GM19372 (cell line): ENCODE measurements at regions not wholly inside any gene's neighbourhood (a gene's known extent, or its start where the extent isn't known, plus 50 kb on each side); places are given as distances from the start of the nearest gene placed in this dataset.

Source experiments
- ATAC-seq: cut with Tn5 transposase; IDR thresholded peaks from one replicate; pipeline ENCODE4 v1.9.1; 2021; ENCODE audit warnings: mild to moderate bottlenecking, low read depth, moderate library complexity; ENCODE audit not compliant: unreplicated experiment

DNA sequence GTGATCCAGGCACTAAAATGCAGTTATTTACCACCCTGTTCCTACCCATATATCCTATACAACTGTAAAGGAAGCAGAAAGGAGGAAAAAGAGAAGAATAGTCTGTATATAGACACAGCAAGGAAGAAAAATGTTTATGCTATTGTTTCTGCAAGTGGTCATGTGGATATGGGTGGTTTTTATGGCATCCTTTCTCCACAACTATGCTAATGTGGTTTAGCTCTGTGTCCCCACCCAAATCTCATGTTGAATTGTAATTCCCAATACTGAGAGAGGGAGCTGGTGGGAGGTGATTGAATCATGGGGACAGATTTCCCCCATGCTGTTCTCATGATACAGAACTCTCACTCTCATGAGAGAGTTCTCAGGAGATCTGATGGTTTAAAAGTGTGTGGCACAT lies 439.8 kb downstream of the ZSWIM6 start:
- ATAC-seq, result no peak

DNA sequence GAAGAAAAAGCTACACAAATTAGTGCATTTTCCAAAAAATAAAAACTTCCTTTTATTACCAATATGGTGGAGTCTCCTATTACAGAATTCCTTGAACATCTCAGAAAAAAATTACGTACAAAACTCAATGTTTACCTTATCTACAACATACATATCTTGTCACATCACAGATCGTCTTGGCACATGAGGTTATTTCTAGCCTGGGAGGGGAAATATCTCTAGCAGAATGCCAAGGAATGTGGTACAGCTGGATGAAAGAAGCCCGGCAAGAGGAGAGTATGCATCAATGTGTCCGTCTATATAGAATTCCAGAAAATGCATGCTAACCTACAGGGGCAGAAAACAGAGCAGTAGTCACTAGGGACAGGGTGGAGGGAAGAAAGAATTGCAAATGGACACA lies 443.8 kb downstream of the ZSWIM6 start:
- no peak for ATAC-seq

DNA sequence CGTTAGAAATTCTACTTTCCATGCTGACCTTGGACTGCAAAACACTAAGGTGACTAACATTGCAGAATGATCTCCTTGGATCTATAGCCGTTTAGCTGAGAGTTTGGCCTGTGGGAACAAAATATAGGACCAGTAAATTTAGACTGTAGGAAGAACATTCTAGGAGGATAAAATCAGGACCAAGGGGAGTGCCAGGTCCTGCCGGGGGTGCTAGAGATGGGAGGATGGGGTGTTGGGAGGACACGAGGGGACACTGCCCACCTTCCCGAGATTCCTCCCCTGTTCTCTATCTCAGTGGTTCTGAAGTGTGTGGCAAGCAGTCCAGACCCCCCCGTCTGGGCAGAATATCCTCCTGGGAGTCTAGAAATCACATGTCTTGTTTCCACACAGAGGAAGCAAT lies 445.2 kb downstream of the ZSWIM6 start:
- no peak for ATAC-seq

DNA sequence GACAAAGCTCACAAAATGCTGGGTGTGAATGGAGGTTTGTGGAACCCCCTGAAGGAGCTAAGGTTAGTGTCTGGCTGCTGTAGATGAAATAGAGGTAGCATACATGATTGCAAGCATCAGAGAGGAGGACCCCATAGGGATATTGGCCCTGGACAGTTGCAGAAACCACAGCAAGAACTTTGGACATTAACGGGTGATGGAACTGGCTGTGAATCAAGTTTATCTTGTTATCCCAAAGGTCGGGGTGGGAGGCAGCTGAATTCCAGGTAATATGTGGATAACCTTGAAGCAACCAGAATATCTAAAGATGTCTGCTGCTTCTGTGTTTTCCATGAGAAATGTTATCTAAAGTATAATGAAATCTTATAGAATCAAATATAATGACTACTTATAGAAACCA lies 447.7 kb downstream of the ZSWIM6 start:
- ATAC-seq, result no peak

DNA sequence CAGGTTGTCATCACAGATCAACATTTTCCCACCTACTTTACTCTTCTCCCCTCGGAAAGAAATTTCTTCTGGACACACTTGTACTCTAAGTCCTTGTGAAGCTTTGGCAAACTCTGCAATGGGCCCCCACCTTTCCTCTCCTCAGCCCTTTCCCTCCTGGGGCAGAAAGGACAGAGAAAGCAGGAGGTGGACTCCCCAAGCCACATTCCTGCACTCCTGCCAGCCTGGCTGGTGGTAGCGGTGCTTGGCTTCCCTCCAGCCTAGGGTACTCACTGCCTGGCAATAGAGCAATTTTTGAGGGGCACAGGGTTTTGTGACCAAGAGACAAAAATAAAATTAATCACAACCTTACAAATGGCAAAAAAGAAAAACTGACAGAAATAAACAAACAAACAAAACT lies 451.4 kb downstream of the ZSWIM6 start:
- ATAC-seq, result no peak

DNA sequence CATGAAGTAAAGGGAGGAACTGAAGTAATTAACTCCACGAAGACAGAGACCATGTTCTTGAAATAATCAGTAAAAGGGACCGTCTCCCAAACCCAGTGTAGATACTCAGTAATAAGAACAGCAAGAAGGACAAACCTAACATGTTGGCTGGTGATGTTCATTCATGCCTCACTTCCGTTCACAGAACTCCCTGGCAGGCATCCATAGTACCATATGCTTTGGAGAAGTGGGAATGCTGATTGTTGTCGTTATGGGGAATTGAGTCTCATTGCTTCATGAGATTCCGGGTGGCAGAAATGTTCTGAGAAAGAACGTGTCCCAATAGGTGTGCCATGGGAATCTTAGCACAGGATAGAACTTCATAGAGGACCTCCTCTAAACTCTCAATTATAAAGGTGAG lies 452.3 kb downstream of the ZSWIM6 start:
- ATAC-seq, result no peak

DNA sequence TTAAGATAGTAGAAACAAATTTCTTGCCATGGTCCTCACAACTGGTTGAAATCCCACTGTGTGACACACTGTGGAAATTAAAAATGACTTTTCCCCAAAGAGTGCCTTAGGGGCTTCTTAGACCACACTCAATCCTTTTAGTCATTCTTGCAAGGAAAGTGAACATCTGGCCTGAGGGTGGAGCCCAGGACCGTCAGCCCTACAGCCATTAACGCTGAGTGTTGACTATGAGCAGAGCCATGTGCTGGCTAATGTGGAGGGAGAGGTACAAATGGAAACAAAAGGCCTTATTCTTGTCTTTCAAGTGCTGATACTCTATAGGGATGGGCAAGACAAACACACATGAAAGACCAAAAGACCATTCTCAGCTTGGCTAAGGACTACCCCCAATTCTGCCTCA lies 456.5 kb downstream of the ZSWIM6 start:
- ATAC-seq, result no peak

DNA sequence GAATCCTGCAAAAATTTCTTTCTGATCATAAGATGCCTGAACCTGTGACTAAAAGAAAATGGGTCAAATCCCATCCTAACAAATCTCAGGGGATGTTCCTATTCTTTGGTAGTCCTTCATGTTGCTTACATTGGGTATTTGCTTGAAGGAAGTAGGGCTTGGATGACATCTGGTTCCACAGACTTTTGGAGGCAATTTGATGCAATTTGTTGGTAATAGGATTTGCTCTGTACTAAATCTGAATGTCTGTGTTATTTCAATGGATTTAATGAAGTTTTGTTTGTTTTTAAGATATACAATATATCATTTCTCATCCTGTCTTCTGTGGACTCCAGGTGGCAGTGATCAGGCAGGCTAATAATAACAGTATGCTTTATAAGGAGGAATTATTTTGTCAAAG lies 457.9 kb downstream of the ZSWIM6 start:
- ATAC-seq, result no peak

DNA sequence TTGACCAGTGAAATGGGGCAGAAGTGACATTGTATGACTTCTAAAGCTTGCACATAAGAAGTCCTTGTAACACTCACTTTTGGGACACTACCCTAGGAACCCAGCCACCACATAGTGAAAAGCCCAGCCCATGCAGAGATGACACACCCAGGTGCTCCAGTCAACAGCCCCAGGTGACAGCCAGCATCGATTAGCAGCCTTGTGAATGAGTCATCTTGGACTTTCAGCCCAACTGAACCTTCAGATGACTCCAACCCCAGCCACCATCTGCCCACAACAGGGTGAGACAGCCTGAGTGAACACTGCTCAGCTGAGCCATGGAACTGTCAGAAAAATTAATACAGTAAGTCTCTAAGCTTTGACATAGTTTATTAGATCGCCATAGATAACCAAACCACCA lies 458.6 kb downstream of the ZSWIM6 start:
- ATAC-seq, result no peak

DNA sequence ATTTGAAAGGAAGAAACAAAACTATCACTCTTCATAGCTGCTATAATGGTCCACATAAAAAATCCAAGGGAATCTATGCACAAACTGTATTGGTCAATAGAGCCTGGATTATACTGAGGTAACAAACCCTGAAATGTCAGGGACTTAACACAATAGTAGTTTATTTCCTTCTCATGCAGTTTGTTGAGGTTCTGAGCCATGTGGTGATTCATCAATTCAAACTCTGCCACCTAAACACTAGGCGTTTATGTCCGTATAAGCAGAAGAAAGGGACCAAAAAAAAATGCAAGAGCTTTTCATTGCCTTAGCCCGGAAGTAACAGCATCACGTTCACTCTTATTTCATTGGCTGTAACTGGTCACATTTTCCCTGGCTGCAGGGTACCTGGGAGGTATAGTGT lies 464.7 kb downstream of the ZSWIM6 start:
- ATAC-seq, result no peak

DNA sequence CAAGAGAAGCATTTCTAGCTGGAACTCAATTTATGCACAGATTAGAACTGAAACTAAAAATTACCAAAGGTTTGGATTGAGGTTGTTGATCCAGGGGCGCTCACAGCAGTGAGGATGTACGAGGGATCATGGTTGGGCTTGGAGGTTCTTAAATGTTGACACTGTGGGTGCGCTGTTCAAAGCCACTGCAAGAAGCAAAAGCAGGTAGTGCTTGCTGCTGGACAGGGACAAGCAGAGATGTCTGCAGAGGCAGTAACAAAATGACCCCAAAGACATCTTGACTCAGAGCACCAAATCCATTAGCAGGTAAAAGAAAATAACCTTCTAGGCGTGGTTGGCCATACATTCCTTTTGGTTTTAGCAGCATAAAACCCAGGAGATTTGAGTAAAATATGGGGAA lies 468.4 kb downstream of the ZSWIM6 start:
- ATAC-seq, result no peak

DNA sequence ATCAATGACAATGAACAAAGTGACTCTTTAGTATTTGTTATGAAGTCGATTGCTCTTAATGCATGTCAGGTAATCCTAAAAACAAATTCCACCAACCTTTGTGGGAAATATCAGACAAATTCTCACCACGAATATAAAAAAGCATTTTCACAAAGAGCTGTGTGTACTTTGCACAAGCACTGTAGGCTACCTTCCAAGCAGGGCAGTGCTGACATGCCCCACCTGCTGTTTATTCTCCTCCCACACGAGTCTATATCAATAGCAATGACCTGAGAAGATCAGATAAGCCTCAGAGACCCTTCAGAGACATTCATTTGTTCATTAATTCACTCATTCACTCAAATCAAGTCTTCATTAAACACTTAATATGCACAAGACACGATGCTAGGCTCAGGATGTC lies 469.1 kb downstream of the ZSWIM6 start:
- ATAC-seq, result no peak

DNA sequence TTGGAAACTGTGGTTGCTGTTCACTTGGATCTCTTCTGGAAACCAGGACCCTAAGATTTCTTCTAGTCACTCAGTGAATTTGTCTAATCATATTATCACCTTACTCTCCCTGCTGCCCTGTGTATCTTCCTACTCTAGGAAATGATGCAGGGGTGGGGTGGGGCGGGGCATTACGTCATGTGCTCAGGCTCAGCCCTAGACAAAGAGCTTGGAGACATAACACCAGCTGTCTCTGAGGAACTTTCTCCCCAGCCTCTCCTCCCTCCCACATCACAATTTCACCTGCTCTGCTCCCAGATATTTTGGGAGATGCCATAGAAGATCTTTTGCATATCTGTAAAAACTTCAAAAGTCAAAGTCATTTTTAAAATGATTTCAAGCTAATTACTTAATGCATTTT lies 470.4 kb downstream of the ZSWIM6 start:
- ATAC-seq, result no peak

DNA sequence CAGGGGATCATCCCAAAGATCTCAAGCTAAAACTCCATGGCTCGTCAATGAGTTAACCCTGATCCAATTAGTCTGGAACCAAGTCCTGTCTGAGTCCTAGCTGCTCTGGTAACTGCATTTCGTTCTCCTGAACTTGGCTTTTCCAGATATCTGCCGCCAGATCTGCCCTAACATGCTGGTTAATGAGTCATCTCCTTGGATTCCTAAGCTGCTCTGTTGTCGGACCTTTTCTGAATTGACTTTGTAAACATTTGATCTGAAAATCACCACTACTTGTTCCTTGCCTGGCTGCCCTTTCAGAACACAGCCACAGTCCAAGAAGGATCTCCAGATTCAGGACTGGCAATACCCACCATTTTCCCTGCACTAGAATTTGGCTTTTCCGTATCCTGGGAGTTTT lies 473.0 kb downstream of the ZSWIM6 start:
- ATAC-seq, result no peak

DNA sequence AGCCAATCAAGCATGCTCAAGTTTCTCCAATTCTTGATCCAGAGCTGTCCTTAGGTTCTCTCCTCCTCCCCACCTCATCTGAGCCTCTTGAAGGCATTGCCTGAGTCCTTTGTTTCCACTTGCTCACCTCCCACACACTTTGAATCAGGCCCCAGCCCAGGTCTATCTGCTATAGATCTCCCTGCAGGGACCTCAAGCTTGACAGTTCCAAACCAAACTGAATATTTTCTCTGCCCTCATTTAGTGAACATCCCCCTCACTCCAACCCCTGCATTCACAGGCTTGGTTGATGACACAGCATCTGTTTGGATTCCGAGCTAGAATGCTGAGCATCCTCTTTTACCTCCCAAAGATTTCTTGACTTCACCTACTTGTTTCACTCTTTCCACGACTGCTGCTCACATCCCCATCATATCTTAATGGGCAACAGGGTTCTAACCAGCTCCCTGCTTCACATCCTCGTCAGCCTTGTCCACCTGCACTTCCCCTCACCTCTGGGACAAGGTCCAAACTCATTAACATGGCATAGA lies 474.5 kb downstream of the ZSWIM6 start:
- ATAC-seq, result no peak

DNA sequence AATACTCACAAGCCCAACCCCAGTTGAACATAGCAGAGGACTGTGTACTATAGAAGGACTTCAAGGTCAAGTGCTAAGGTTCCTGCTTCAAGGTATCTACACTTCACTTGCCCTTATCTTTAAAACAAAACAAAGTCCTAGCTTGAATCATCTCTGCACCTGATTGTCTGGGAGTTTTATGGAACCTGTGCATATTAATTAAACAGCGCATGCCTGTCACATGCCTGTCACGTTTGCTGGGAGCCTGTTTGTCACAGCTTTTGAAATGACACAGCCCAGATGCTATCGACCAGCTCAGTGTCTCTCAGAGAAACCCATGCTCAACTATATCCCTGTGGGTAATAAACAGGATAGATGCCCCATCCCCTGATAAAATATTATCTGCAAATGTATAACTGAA lies 476.0 kb downstream of the ZSWIM6 start:
- ATAC-seq, result no peak

DNA sequence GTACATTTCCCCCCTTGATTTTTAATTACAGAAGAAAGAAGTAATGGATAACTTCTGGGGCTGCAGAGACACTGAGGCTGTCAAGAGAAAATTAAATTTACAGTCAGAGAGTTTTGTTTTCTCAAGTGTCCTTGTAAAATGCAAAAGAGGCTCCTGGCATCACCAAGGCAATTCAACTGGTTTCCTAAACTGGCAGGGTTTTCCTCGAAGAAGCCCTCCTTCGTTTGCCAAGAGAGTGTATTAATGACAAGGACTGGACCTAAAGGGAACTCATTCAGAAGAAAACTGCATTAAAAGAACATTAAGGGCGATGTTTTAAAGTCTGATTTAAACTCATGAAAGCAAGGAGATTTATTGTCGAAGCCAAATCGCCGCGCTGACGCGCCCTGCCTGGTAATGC lies 476.9 kb downstream of the ZSWIM6 start:
- no peak for ATAC-seq

DNA sequence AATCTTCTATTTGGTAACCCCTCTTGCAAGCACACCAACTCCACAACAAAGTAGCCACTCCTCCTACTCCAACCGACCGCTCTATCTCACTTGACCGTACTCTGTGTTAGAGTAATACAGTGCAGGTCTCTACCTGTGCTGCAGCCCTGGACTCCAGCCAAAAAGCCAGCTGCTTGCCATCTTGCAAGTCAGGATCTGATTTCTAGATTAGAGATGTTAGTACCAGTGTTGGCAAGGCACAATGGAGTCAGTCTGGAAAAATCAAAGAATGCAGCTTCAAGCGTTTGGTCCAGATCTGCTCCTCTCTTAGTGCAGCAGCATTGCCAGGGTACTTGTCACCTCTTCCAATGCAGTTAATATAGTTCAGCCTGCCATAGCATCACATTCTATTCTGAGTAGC lies 477.6 kb downstream of the ZSWIM6 start:
- ATAC-seq, result no peak

DNA sequence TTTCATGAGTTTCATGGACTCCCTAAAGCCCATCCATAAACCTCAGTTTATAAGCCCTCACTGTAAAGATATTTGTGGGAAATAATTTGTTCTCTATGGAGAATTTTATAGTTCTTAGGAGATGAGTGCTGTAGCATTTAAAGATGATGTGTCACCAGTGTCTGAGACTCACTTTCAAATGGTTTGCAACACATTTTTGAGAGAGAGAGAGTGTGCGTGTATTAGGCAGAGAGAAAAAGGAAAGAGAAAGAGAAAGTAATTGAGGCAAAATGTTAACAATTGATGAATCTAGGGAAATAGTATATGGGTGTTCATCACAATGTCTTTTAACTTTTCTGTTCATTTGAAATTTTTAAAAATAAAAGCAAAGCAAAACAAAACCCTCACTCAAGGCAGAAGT lies 479.0 kb downstream of the ZSWIM6 start:
- ATAC-seq, result no peak

DNA sequence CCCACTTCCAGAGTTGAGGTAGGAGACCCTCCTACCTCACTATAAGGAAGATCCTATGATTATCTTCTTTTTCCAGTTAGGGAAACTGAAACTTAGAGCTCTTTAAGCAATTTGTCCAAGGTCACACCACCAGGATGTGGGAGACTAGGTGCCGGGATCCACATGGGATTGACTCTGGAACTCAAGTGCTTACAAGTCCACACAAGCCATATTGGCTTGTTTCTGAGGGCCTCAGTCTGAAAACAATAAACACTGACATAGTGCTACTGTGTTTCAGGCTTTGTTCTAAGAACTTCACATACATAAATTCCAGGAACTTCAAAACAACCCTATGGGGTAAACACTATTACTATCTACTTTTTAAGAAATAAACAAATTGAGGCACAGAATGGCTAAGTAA lies 481.3 kb downstream of the ZSWIM6 start:
- no peak for ATAC-seq

DNA sequence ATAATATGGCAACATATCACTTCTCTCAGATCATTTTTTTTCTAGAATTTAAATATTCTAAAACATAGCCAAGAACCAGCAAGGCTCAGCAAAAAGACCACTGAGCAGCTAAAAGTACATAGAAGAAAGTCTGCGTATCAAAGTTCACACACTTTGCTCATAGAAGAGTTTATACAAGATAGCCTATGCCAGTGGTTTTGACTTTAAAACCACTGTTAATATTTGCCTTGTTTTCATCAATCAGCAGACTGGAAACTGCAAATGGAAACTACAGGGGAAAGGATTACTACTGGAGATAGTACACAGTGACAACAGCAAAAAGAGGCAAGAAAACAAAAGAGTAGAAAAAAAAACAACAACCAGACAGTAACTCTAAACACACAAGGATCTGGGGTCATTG lies 483.3 kb downstream of the ZSWIM6 start:
- ATAC-seq, result no peak

DNA sequence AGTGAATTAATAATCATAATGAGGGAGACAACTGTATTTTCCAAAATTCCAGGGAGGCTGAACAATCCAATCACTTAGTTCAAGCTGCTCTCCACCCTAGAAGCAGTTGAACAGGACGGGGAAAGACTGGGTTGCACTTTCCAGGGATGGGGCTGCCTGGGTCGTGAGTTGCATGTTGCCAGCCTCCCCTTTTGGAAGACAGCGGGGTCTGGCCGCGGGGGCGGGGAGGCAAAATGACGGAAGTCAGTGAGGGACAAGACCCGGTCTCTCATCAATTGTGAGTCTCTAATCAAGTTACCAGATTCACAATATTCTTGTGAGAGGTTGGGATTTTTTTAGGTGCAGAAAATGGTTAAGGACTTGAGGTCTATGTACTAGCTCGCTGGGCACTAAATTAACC lies 484.1 kb downstream of the ZSWIM6 start:
- no peak for ATAC-seq
